GM12878 (cell line): ENCODE measurements at regions not wholly inside any gene's neighbourhood (a gene's known extent, or its start where the extent isn't known, plus 50 kb on each side); places are given as distances from the start of the nearest gene placed in this dataset.

Source experiments
- JUNB ChIP-seq: IDR thresholded peaks from 2 replicates; pipeline ENCODE4 v1.6.1; 2016; ENCODE audit warnings: antibody characterized with exemption, mild to moderate bottlenecking
- MTA3 ChIP-seq: IDR thresholded peaks from 2 replicates; pipeline ENCODE4 v1.6.1; 2012; ENCODE audit warnings: low read length, inconsistent platforms, borderline replicate concordance
- MXI1 ChIP-seq: fragments of 150-350 bp; IDR thresholded peaks from 2 replicates; pipeline ENCODE4 v1.6.1; 2011; ENCODE audit warnings: low read depth, mild to moderate bottlenecking, inconsistent platforms, low read length, improper control_type of control experiment
- TCF3 ChIP-seq: IDR thresholded peaks from 2 replicates; pipeline ENCODE4 v1.6.1; 2012; ENCODE audit warnings: low read depth, mild to moderate bottlenecking, low read length, borderline replicate concordance; ENCODE audit not compliant: insufficient read depth
- TF ChIP-seq, protein P1 (sequence below), 3 experiments: IDR thresholded peaks in 2 of 3; conservative IDR thresholded peaks in 1 of 3; 2 replicates each; pipeline ENCODE4 v1.5.1; 2011; ENCODE audit warnings: low read depth in 3 of 3, low read length in 3 of 3, mild to moderate bottlenecking in 3 of 3, control low read depth in 2 of 3, moderate library complexity in 2 of 3, inconsistent platforms in 1 of 3, mixed read lengths in 1 of 3; ENCODE audit not compliant: control insufficient read depth in 2 of 3, insufficient read depth in 1 of 3; ENCODE audit errors: extremely low read depth in 1 of 3

DNA sequence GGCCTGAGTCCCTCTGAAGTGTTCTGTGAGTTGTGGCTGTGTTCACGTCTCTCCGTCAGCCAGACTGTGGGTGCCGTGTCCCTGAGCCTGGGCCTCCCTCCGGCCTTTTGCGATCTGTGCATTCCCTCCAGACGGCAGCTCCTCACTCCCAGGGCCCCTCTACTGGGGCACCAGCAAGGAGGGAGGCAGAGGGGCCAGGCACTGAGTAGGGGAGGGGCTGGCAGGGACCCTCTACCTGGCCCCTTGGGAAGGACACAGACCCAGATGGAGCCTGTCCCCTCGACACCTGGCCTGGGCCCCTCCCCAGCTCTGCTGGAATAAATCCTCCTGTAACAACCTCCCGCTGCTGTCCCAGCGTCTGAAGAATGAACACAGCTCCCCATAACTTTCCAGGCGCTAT, 110.0 kb upstream of the NKX1-1 start:
- TF ChIP-seq, protein P1, sequence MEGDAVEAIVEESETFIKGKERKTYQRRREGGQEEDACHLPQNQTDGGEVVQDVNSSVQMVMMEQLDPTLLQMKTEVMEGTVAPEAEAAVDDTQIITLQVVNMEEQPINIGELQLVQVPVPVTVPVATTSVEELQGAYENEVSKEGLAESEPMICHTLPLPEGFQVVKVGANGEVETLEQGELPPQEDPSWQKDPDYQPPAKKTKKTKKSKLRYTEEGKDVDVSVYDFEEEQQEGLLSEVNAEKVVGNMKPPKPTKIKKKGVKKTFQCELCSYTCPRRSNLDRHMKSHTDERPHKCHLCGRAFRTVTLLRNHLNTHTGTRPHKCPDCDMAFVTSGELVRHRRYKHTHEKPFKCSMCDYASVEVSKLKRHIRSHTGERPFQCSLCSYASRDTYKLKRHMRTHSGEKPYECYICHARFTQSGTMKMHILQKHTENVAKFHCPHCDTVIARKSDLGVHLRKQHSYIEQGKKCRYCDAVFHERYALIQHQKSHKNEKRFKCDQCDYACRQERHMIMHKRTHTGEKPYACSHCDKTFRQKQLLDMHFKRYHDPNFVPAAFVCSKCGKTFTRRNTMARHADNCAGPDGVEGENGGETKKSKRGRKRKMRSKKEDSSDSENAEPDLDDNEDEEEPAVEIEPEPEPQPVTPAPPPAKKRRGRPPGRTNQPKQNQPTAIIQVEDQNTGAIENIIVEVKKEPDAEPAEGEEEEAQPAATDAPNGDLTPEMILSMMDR (IDR thresholded peaks at IDR 0.05 in 2 of 3, conservative IDR thresholded peaks at IDR 0.05 in 1 of 3; ENCODE audit: control insufficient read depth in 2 of 3, extremely low read depth in 1 of 3, insufficient read depth in 1 of 3, low read depth in 3 of 3, low read length in 3 of 3): no peak
- TF ChIP-seq MXI1 (no peak), JUNB (no peak), MTA3 (no peak), TCF3 (no peak)
